ENCODE measurements at regions not wholly inside any gene's neighbourhood (a gene's known extent, or its start where the extent isn't known, plus 50 kb on each side); places are given as distances from the start of the nearest gene placed in this dataset.
A peak's percentile ranks its signal among the peaks of the same experiment; 100 is the strongest.

- Histone ChIP-seq H3K36me3 (ENCODE audit: control insufficient read depth in 2 of 2, insufficient read depth in 2 of 2, low read length in 1 of 2) (peaks cover 0 to 3% of the 10 kb centered on the region in 2 donors), H3K4me3 (ENCODE audit: low read length in 2 of 2) (no peak overlapping the region), H3K4me1 (ENCODE audit: control insufficient read depth in 2 of 2, insufficient read depth in 2 of 2, low read length in 2 of 2) (peaks cover 4 to 6% of the 10 kb centered on the region in 2 donors), H3K9me3 (ENCODE audit: control insufficient read depth in 2 of 2, insufficient read depth in 1 of 2, low read length in 1 of 2) (no peaks in the 10 kb centered on the region), H3K27ac (ENCODE audit: low read depth in 1 of 2, low read length in 1 of 2) (no peak overlapping the region), H3K27me3 (ENCODE audit: control insufficient read depth in 2 of 2, insufficient read depth in 1 of 2, low read length in 1 of 2) (no peaks in the 10 kb centered on the region)
- 99% methylated on average over 3 of the region's 3 CpGs for WGBS
- no peak for DNase-seq (ENCODE audit: low read depth in 6 of 9, low spot score in 9 of 9)
Measured at GRCh38 chr6:3986241-3986640, 92.7 kb downstream of the FAM217A start.

GRCh38 chr6:3987053-3987452 lies 91.9 kb downstream of the FAM217A start:
- no peak overlapping the region for H3K27ac ChIP-seq (ENCODE audit: low read depth in 1 of 2, low read length in 1 of 2)
- no peak overlapping the region for H3K4me3 ChIP-seq (ENCODE audit: low read length in 2 of 2)
- H3K9me3 ChIP-seq (ENCODE audit: control insufficient read depth in 2 of 2, insufficient read depth in 1 of 2, low read length in 1 of 2): no peaks in the 10 kb centered on the region
- H3K36me3 ChIP-seq (ENCODE audit: control insufficient read depth in 2 of 2, insufficient read depth in 2 of 2, low read length in 1 of 2): peaks cover 0 to 3% of the 10 kb centered on the region in 2 donors
- no peaks in the 10 kb centered on the region for H3K27me3 ChIP-seq (ENCODE audit: control insufficient read depth in 2 of 2, insufficient read depth in 1 of 2, low read length in 1 of 2)
- 96% methylated on average over 3 of the region's 3 CpGs for WGBS
- no peak for DNase-seq (ENCODE audit: low read depth in 6 of 9, low spot score in 9 of 9)
- H3K4me1 ChIP-seq (ENCODE audit: control insufficient read depth in 2 of 2, insufficient read depth in 2 of 2, low read length in 2 of 2): peaks cover 4 to 6% of the 10 kb centered on the region in 2 donors

- Histone ChIP-seq H3K9me3 (ENCODE audit: control insufficient read depth in 2 of 2, insufficient read depth in 1 of 2, low read length in 1 of 2) (no peaks in the 10 kb centered on the region), H3K27ac (ENCODE audit: low read depth in 1 of 2, low read length in 1 of 2) (no peak overlapping the region)
- 72% methylated on average over 2 of the region's 2 CpGs for WGBS
Measured at GRCh38 chr6:3987576-3987975, 91.4 kb downstream of the FAM217A start.

GRCh38 chr6:3990692-3991491 lies 88.0 kb downstream of the FAM217A start:
- 49% methylated on average over 21 of the region's 21 CpGs for WGBS
- H3K27ac ChIP-seq (ENCODE audit: low read depth in 1 of 2, low read length in 1 of 2): no peak overlapping the region
- peak overlapping the region in 1 of 2 donors; percentile 16 for H3K4me3 ChIP-seq (ENCODE audit: low read length in 2 of 2)
- H3K27me3 ChIP-seq (ENCODE audit: control insufficient read depth in 2 of 2, insufficient read depth in 1 of 2, low read length in 1 of 2): no peaks in the 10 kb centered on the region
- no peaks in the 10 kb centered on the region for H3K36me3 ChIP-seq (ENCODE audit: control insufficient read depth in 2 of 2, insufficient read depth in 2 of 2, low read length in 1 of 2)
- peaks cover 4 to 6% of the 10 kb centered on the region in 2 donors for H3K4me1 ChIP-seq (ENCODE audit: control insufficient read depth in 2 of 2, insufficient read depth in 2 of 2, low read length in 2 of 2)
- no peaks in the 10 kb centered on the region for H3K9me3 ChIP-seq (ENCODE audit: control insufficient read depth in 2 of 2, insufficient read depth in 1 of 2, low read length in 1 of 2)
- peak; percentile 27 to 72 (median 48) for DNase-seq (ENCODE audit: low read depth in 6 of 9, low spot score in 9 of 9)

More at GRCh38 chr6:3987576-3987975, 91.4 kb downstream of the FAM217A start:
- H3K27me3 ChIP-seq (ENCODE audit: control insufficient read depth in 2 of 2, insufficient read depth in 1 of 2, low read length in 1 of 2): no peaks in the 10 kb centered on the region
- no peak for DNase-seq (ENCODE audit: low read depth in 6 of 9, low spot score in 9 of 9)
- H3K4me3 ChIP-seq (ENCODE audit: low read length in 2 of 2): no peak overlapping the region
- H3K4me1 ChIP-seq (ENCODE audit: control insufficient read depth in 2 of 2, insufficient read depth in 2 of 2, low read length in 2 of 2): peaks cover 4 to 6% of the 10 kb centered on the region in 2 donors
- H3K36me3 ChIP-seq (ENCODE audit: control insufficient read depth in 2 of 2, insufficient read depth in 2 of 2, low read length in 1 of 2): peaks cover 0 to 3% of the 10 kb centered on the region in 2 donors

GRCh38 chr6:3991941-3992340 lies 87.0 kb downstream of the FAM217A start:
- Histone ChIP-seq H3K9me3 (ENCODE audit: control insufficient read depth in 2 of 2, insufficient read depth in 1 of 2, low read length in 1 of 2) (no peaks in the 10 kb centered on the region), H3K27me3 (ENCODE audit: control insufficient read depth in 2 of 2, insufficient read depth in 1 of 2, low read length in 1 of 2) (no peaks in the 10 kb centered on the region), H3K36me3 (ENCODE audit: control insufficient read depth in 2 of 2, insufficient read depth in 2 of 2, low read length in 1 of 2) (no peaks in the 10 kb centered on the region), H3K27ac (ENCODE audit: low read depth in 1 of 2, low read length in 1 of 2) (no peak overlapping the region), H3K4me1 (ENCODE audit: control insufficient read depth in 2 of 2, insufficient read depth in 2 of 2, low read length in 2 of 2) (peaks cover 4 to 6% of the 10 kb centered on the region in 2 donors), H3K4me3 (ENCODE audit: low read length in 2 of 2) (no peak overlapping the region)
- DNase-seq (ENCODE audit: low read depth in 6 of 9, low spot score in 9 of 9): no peak
- 98% methylated on average over 4 of the region's 4 CpGs for WGBS

GRCh38 chr6:3996349-3996748 lies 82.6 kb downstream of the FAM217A start:
- Histone ChIP-seq H3K9me3 (ENCODE audit: control insufficient read depth in 2 of 2, insufficient read depth in 1 of 2, low read length in 1 of 2) (no peaks in the 10 kb centered on the region), H3K4me3 (ENCODE audit: low read length in 2 of 2) (no peak overlapping the region), H3K36me3 (ENCODE audit: control insufficient read depth in 2 of 2, insufficient read depth in 2 of 2, low read length in 1 of 2) (no peaks in the 10 kb centered on the region), H3K4me1 (ENCODE audit: control insufficient read depth in 2 of 2, insufficient read depth in 2 of 2, low read length in 2 of 2) (peaks cover 2 to 3% of the 10 kb centered on the region in 2 donors), H3K27me3 (ENCODE audit: control insufficient read depth in 2 of 2, insufficient read depth in 1 of 2, low read length in 1 of 2) (no peaks in the 10 kb centered on the region), H3K27ac (ENCODE audit: low read depth in 1 of 2, low read length in 1 of 2) (no peak overlapping the region)
- DNase-seq (ENCODE audit: low read depth in 6 of 9, low spot score in 9 of 9): no peak
- WGBS: 97% methylated on average over 4 of the region's 4 CpGs

GRCh38 chr6:3997177-3997770 lies 81.7 kb downstream of the FAM217A start:
- no peaks in the 10 kb centered on the region for H3K36me3 ChIP-seq (ENCODE audit: control insufficient read depth in 2 of 2, insufficient read depth in 2 of 2, low read length in 1 of 2)
- no peaks in the 10 kb centered on the region for H3K27me3 ChIP-seq (ENCODE audit: control insufficient read depth in 2 of 2, insufficient read depth in 1 of 2, low read length in 1 of 2)
- 92% methylated on average over 3 of the region's 3 CpGs for WGBS
- H3K4me3 ChIP-seq (ENCODE audit: low read length in 2 of 2): no peak overlapping the region
- peaks cover 2 to 3% of the 10 kb centered on the region in 2 donors for H3K4me1 ChIP-seq (ENCODE audit: control insufficient read depth in 2 of 2, insufficient read depth in 2 of 2, low read length in 2 of 2)
- DNase-seq (ENCODE audit: low read depth in 6 of 9, low spot score in 9 of 9): no peak
- no peaks in the 10 kb centered on the region for H3K9me3 ChIP-seq (ENCODE audit: control insufficient read depth in 2 of 2, insufficient read depth in 1 of 2, low read length in 1 of 2)
- H3K27ac ChIP-seq (ENCODE audit: low read depth in 1 of 2, low read length in 1 of 2): peak overlapping the region in 1 of 2 donors; percentile 28

- H3K27ac ChIP-seq (ENCODE audit: low read depth in 1 of 2, low read length in 1 of 2): no peak overlapping the region
- H3K4me3 ChIP-seq (ENCODE audit: low read length in 2 of 2): no peak overlapping the region
- DNase-seq (ENCODE audit: low read depth in 6 of 9, low spot score in 9 of 9): no peak
- no peaks in the 10 kb centered on the region for H3K27me3 ChIP-seq (ENCODE audit: control insufficient read depth in 2 of 2, insufficient read depth in 1 of 2, low read length in 1 of 2)
- peaks cover 0 to 6% of the 10 kb centered on the region in 2 donors for H3K36me3 ChIP-seq (ENCODE audit: control insufficient read depth in 2 of 2, insufficient read depth in 2 of 2, low read length in 1 of 2)
- WGBS: 95% methylated on average over 4 of the region's 4 CpGs
- H3K4me1 ChIP-seq (ENCODE audit: control insufficient read depth in 2 of 2, insufficient read depth in 2 of 2, low read length in 2 of 2): peaks cover 2 to 3% of the 10 kb centered on the region in 2 donors
- H3K9me3 ChIP-seq (ENCODE audit: control insufficient read depth in 2 of 2, insufficient read depth in 1 of 2, low read length in 1 of 2): no peaks in the 10 kb centered on the region
Measured at GRCh38 chr6:3999800-4000661, 78.9 kb downstream of the FAM217A start.
